ENCODE measurements at regions not wholly inside any gene's neighbourhood (a gene's known extent, or its start where the extent isn't known, plus 50 kb on each side); places are given as distances from the start of the nearest gene placed in this dataset.

GRCh38 chr13:29909975-29910674 is 59.7 kb upstream of the UBL3 start:
- H3K27me3 ChIP-seq (ENCODE audit: insufficient read depth), result no peaks in the 10 kb centered on the region
- ChIA-PET POLR2A (no interaction called here), CTCF (interaction anchor here (0.6 to 0.8 kb wide), 2 partner anchors 15 to 172 kb away, joined by 3 read pairs; no protein-coding TSS in a partner anchor)
- H3K4me1 ChIP-seq (ENCODE audit: control insufficient read depth in 1 of 2, insufficient read depth in 2 of 2, low read depth in 1 of 2, low read length in 1 of 2), result peaks cover 0 to 14% of the 10 kb centered on the region in 2 experiments; a peak in 2 of 4 replicates
- no peak for TF ChIP-seq RXRA (IDR thresholded peaks at IDR 0.05; ENCODE audit: borderline replicate concordance, low read depth)
- TF ChIP-seq USF1 (IDR thresholded peaks at IDR 0.05; ENCODE audit: borderline replicate concordance, low read depth), result no peak
- no peak for TF ChIP-seq GABPA (IDR thresholded peaks at IDR 0.05; ENCODE audit: low read depth)
- TF ChIP-seq RCOR1 (IDR thresholded peaks at IDR 0.05; ENCODE audit: low read length), result no peak
- TF ChIP-seq NRF1 (IDR thresholded peaks at IDR 0.05; ENCODE audit: low read depth, low read length), result no peak
- no peak for TF ChIP-seq TCF12 (IDR thresholded peaks at IDR 0.05)
- no peak for TF ChIP-seq YY1 (IDR thresholded peaks at IDR 0.05; ENCODE audit: low read depth)
- no peak for TF ChIP-seq CHD2 (IDR thresholded peaks at IDR 0.05; ENCODE audit: low read length, partially characterized antibody)
- no peak for TF ChIP-seq FOXM1 (IDR thresholded peaks at IDR 0.05; ENCODE audit: low read depth)
- TF ChIP-seq SMC3 (IDR thresholded peaks at IDR 0.05; ENCODE audit: low read depth, low read length), result no peak
- no peak for TF ChIP-seq JUND (IDR thresholded peaks at IDR 0.05)
- TF ChIP-seq IRF3 (IDR thresholded peaks at IDR 0.05; ENCODE audit: low read depth, low read length), result no peak
- no peak for TF ChIP-seq USF2 (IDR thresholded peaks at IDR 0.05; ENCODE audit: borderline replicate concordance, low read depth, low read length)
- TF ChIP-seq SIN3A (IDR thresholded peaks at IDR 0.05; ENCODE audit: borderline replicate concordance, low read depth, low read length), result no peak
- no peak for TF ChIP-seq ZBTB33 (IDR thresholded peaks at IDR 0.05; ENCODE audit: borderline replicate concordance, low read depth)
- TF ChIP-seq TAF1 (IDR thresholded peaks at IDR 0.05; ENCODE audit: borderline replicate concordance, low read depth, low read length), result no peak
- no peak for TF ChIP-seq ELF1 (IDR thresholded peaks at IDR 0.05)
- TF ChIP-seq PBX3 (IDR thresholded peaks at IDR 0.05), result no peak
- no peak for TF ChIP-seq CTCF (IDR thresholded peaks at IDR 0.05)
- TF ChIP-seq RFX5 (IDR thresholded peaks at IDR 0.05; ENCODE audit: low read length), result no peak
- no peak for DNase-seq
- H3K4me3 ChIP-seq (ENCODE audit: low read depth in 2 of 2, low read length in 1 of 2), result no peak overlapping the region
- no peaks in the 10 kb centered on the region for H3K9me3 ChIP-seq
- no peak overlapping the region for H3K4me2 ChIP-seq
- no peak overlapping the region for H2AFZ ChIP-seq (ENCODE audit: low read depth)
- H3K27ac ChIP-seq (ENCODE audit: low read depth in 2 of 2, low read length in 1 of 2), result no peak overlapping the region
- H4K20me1 ChIP-seq (ENCODE audit: insufficient read depth), result no peaks in the 10 kb centered on the region
- no peaks in the 10 kb centered on the region for H3K79me2 ChIP-seq (ENCODE audit: insufficient read depth)
- WGBS (ENCODE audit: low lambda C conversion rate), result 89% methylated on average over 3 of the region's 3 CpGs
- no peaks in the 10 kb centered on the region for H3K9me2 ChIP-seq
- no peaks in the 10 kb centered on the region for H3F3A ChIP-seq (replicated peaks; ENCODE audit: insufficient read depth)
- H3K9ac ChIP-seq, result no peak overlapping the region
- no peaks in the 10 kb centered on the region for H3K36me3 ChIP-seq (replicated peaks in 1 of 2; ENCODE audit: control insufficient read depth in 1 of 2, insufficient read depth in 2 of 2, low read length in 1 of 2)

Data from SK-N-SH (cell line).